SH-SY5Y (cell line): ENCODE measurements at regions not wholly inside any gene's neighbourhood (a gene's known extent, or its start where the extent isn't known, plus 50 kb on each side); places are given as distances from the start of the nearest gene placed in this dataset.

Experiments
- GATA2 ChIP-seq: IDR thresholded peaks from 2 replicates; pipeline ENCODE4 v1.6.1; 2011; ENCODE audit warnings: mild to moderate bottlenecking, low read depth, low read length
- GATA3 ChIP-seq: IDR thresholded peaks from 2 replicates; pipeline ENCODE4 v1.6.1; 2011; ENCODE audit warnings: low read depth, mild to moderate bottlenecking, low read length, moderate library complexity

DNA sequence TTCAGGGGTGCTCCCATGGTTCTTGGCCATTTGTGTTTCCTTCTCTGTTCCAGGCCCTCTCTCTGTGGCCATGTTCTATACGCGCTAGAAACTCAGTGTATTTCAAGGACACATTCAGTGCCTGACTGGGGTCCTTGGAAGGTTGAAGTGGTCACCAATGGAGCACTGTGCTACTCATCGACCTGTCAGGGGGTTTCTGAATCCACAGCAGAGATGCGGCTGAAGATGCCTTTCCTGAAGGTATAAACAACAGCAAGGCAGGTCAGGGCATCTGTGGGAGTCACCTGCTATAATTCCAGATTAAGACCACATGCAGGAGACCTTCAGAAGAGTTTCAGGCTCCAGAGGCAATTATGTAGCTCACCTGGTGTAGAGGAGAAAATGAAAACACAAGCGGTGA lies 86.8 kb upstream of the MGMT start:
- no peak for TF ChIP-seq GATA3
- TF ChIP-seq GATA2, result no peak
